ENCODE measurements at regions not wholly inside any gene's neighbourhood (a gene's known extent, or its start where the extent isn't known, plus 50 kb on each side); places are given as distances from the start of the nearest gene placed in this dataset.
A peak's percentile ranks its signal among the peaks of the same experiment; 100 is the strongest.

- Mint-ChIP-seq H3K36me3 (ENCODE audit: low read depth, unreplicated experiment) (no peaks in the 10 kb centered on the region), H3K9me3 (ENCODE audit: unreplicated experiment) (no peaks in the 10 kb centered on the region), H3K4me1 (ENCODE audit: low read depth, unreplicated experiment) (no peaks in the 10 kb centered on the region), H3K27ac (ENCODE audit: unreplicated experiment) (no peak overlapping the region), H3K27me3 (ENCODE audit: low read depth, unreplicated experiment) (no peaks in the 10 kb centered on the region), H3K4me3 (ENCODE audit: unreplicated experiment) (no peak overlapping the region)
- Histone ChIP-seq H4K20me1 (ENCODE audit: insufficient read depth, low read length) (no peaks in the 10 kb centered on the region), H3K36me3 (ENCODE audit: insufficient read depth, low read length) (no peaks in the 10 kb centered on the region), H3K27ac (ENCODE audit: low read depth, low read length) (no peak overlapping the region), H3K79me2 (ENCODE audit: insufficient read depth, low read length) (no peaks in the 10 kb centered on the region), H3K9me3 (ENCODE audit: insufficient read depth, low read depth, low read length) (no peaks in the 10 kb centered on the region), H3K4me1 (ENCODE audit: insufficient read depth, low read length) (no peaks in the 10 kb centered on the region), H3K4me3 (ENCODE audit: insufficient read depth, low read depth, low read length) (no peak overlapping the region), H3K9ac (ENCODE audit: low read length) (no peak overlapping the region), H3K27me3 (ENCODE audit: insufficient read depth, low read length) (no peaks in the 10 kb centered on the region), H3K4me2 (ENCODE audit: low read length) (no peak overlapping the region), H2AFZ (ENCODE audit: low read depth, low read length) (no peak overlapping the region)
- FAIRE-seq (no peak), DNase-seq (ENCODE audit: low read depth) (peak; percentile 23)
- TF ChIP-seq EZH2 (IDR thresholded peaks at IDR 0.05; ENCODE audit: insufficient read depth, low read length) = no peak
- no peak for TF ChIP-seq CTCF (IDR thresholded peaks at IDR 0.05; ENCODE audit: insufficient read depth, low read depth, low read length)
These were observed 123.2 kb downstream of the RBM43 start for GRCh38 chr2:151138507-151138906.

- Histone ChIP-seq H3K79me2 (ENCODE audit: insufficient read depth, low read length) (no peaks in the 10 kb centered on the region), H3K9ac (ENCODE audit: low read length) (no peak overlapping the region), H3K9me3 (ENCODE audit: insufficient read depth, low read depth, low read length) (no peaks in the 10 kb centered on the region), H3K36me3 (ENCODE audit: insufficient read depth, low read length) (no peaks in the 10 kb centered on the region), H3K4me2 (ENCODE audit: low read length) (no peak overlapping the region), H3K27me3 (ENCODE audit: insufficient read depth, low read length) (no peaks in the 10 kb centered on the region), H3K4me3 (ENCODE audit: insufficient read depth, low read depth, low read length) (no peak overlapping the region), H4K20me1 (ENCODE audit: insufficient read depth, low read length) (no peaks in the 10 kb centered on the region), H3K4me1 (ENCODE audit: insufficient read depth, low read length) (no peaks in the 10 kb centered on the region), H3K27ac (ENCODE audit: low read depth, low read length) (no peak overlapping the region), H2AFZ (ENCODE audit: low read depth, low read length) (no peak overlapping the region)
- no peaks in the 10 kb centered on the region for H3K4me1 Mint-ChIP-seq (ENCODE audit: low read depth, unreplicated experiment)
- no peaks in the 10 kb centered on the region for H3K36me3 Mint-ChIP-seq (ENCODE audit: low read depth, unreplicated experiment)
- no peak for FAIRE-seq
- no peak for DNase-seq (ENCODE audit: low read depth)
- TF ChIP-seq EZH2 (IDR thresholded peaks at IDR 0.05; ENCODE audit: insufficient read depth, low read length) = no peak
- TF ChIP-seq CTCF (IDR thresholded peaks at IDR 0.05; ENCODE audit: insufficient read depth, low read depth, low read length) = no peak
- no peak overlapping the region for H3K27ac Mint-ChIP-seq (ENCODE audit: unreplicated experiment)
- H3K9me3 Mint-ChIP-seq (ENCODE audit: unreplicated experiment) = peaks cover 3% of the 10 kb centered on the region
- no peaks in the 10 kb centered on the region for H3K27me3 Mint-ChIP-seq (ENCODE audit: low read depth, unreplicated experiment)
- H3K4me3 Mint-ChIP-seq (ENCODE audit: unreplicated experiment) = no peak overlapping the region
These were observed 124.1 kb downstream of the RBM43 start for GRCh38 chr2:151137526-151137925.

- Mint-ChIP-seq H3K27ac (ENCODE audit: unreplicated experiment) (no peak overlapping the region), H3K4me3 (ENCODE audit: unreplicated experiment) (no peak overlapping the region), H3K27me3 (ENCODE audit: low read depth, unreplicated experiment) (no peaks in the 10 kb centered on the region), H3K4me1 (ENCODE audit: low read depth, unreplicated experiment) (peaks cover 3% of the 10 kb centered on the region), H3K36me3 (ENCODE audit: low read depth, unreplicated experiment) (no peaks in the 10 kb centered on the region), H3K9me3 (ENCODE audit: unreplicated experiment) (peaks cover 5% of the 10 kb centered on the region)
- no peaks in the 10 kb centered on the region for H3K27me3 ChIP-seq (ENCODE audit: insufficient read depth, low read length)
- no peaks in the 10 kb centered on the region for H3K4me1 ChIP-seq (ENCODE audit: insufficient read depth, low read length)
- H3K9me3 ChIP-seq (ENCODE audit: insufficient read depth, low read depth, low read length) = no peaks in the 10 kb centered on the region
- no peak overlapping the region for H3K9ac ChIP-seq (ENCODE audit: low read length)
- no peak overlapping the region for H3K4me2 ChIP-seq (ENCODE audit: low read length)
- H3K36me3 ChIP-seq (ENCODE audit: insufficient read depth, low read length) = no peaks in the 10 kb centered on the region
- FAIRE-seq (no peak), DNase-seq (ENCODE audit: low read depth) (no peak)
- no peak for TF ChIP-seq CTCF (IDR thresholded peaks at IDR 0.05; ENCODE audit: insufficient read depth, low read depth, low read length)
- no peak for TF ChIP-seq EZH2 (IDR thresholded peaks at IDR 0.05; ENCODE audit: insufficient read depth, low read length)
- no peaks in the 10 kb centered on the region for H3K79me2 ChIP-seq (ENCODE audit: insufficient read depth, low read length)
- H2AFZ ChIP-seq (ENCODE audit: low read depth, low read length) = no peak overlapping the region
- H3K27ac ChIP-seq (ENCODE audit: low read depth, low read length) = no peak overlapping the region
- H4K20me1 ChIP-seq (ENCODE audit: insufficient read depth, low read length) = no peaks in the 10 kb centered on the region
- no peak overlapping the region for H3K4me3 ChIP-seq (ENCODE audit: insufficient read depth, low read depth, low read length)
These were observed 141.7 kb downstream of the RBM43 start for GRCh38 chr2:151120011-151120410.

Data from astrocyte (in vitro differentiated cells and primary cell).